ENCODE measurements at regions not wholly inside any gene's neighbourhood (a gene's known extent, or its start where the extent isn't known, plus 50 kb on each side); places are given as distances from the start of the nearest gene placed in this dataset.

DNA sequence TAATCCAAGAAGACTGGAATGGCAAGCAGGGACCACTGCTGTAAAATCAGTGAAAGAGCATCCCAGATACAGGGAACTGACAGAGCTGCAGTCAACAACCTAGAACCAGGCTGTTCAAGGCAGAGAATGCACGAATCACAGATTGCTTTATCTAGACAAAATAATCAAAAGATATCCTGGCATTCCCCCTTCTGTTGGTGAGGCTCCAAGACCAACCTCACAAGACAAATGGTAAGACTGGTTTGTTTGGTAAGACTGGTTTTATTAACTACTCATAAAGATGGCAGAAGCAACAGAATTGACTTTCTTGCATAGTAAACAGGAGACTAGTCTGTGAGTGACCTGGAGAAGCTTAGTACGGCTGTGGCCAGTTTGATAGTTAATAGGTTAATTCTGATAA lies 88.8 kb upstream of the AHI1 start:
- Histone ChIP-seq H3K4me3 (ENCODE audit: low read length) (no peak overlapping the region), H3K4me1 (ENCODE audit: low read length) (peaks cover 17% of the 10 kb centered on the region), H3K9ac (ENCODE audit: low read length) (peak overlapping the region; percentile 36), H4K20me1 (ENCODE audit: insufficient read depth, low read length) (no peaks in the 10 kb centered on the region), H3K79me2 (ENCODE audit: low read length) (no peaks in the 10 kb centered on the region), H3K4me2 (ENCODE audit: low read depth, low read length) (peak overlapping the region; percentile 59), H3F3A (ENCODE audit: insufficient read depth, low read length) (peaks cover 5% of the 10 kb centered on the region; the same call in 1 of the 2 replicates), H3K9me3 (replicated peaks; ENCODE audit: insufficient read depth, low read length) (no peaks in the 10 kb centered on the region), H3K9me2 (replicated peaks; ENCODE audit: insufficient read depth, low read length) (no peaks in the 10 kb centered on the region), H3K27me3 (replicated peaks; ENCODE audit: insufficient read depth, low read length) (no peaks in the 10 kb centered on the region), H3K36me3 (replicated peaks; ENCODE audit: insufficient read depth, low read length) (no peaks in the 10 kb centered on the region), H3K27ac (ENCODE audit: low read length) (peak overlapping the region; percentile 64), H2AFZ (ENCODE audit: low read length) (no peak overlapping the region; the same call in 1 of the 2 replicates)
- DNase-seq: no peak
- TF ChIP-seq, protein P1, sequence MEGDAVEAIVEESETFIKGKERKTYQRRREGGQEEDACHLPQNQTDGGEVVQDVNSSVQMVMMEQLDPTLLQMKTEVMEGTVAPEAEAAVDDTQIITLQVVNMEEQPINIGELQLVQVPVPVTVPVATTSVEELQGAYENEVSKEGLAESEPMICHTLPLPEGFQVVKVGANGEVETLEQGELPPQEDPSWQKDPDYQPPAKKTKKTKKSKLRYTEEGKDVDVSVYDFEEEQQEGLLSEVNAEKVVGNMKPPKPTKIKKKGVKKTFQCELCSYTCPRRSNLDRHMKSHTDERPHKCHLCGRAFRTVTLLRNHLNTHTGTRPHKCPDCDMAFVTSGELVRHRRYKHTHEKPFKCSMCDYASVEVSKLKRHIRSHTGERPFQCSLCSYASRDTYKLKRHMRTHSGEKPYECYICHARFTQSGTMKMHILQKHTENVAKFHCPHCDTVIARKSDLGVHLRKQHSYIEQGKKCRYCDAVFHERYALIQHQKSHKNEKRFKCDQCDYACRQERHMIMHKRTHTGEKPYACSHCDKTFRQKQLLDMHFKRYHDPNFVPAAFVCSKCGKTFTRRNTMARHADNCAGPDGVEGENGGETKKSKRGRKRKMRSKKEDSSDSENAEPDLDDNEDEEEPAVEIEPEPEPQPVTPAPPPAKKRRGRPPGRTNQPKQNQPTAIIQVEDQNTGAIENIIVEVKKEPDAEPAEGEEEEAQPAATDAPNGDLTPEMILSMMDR (IDR thresholded peaks at IDR 0.05; ENCODE audit: low read length): no peak
- TF ChIP-seq EZH2phosphoT487 (IDR thresholded peaks at IDR 0.05; ENCODE audit: low read length) (no peak), EZH2 (optimal IDR thresholded peaks at IDR 0.05; ENCODE audit: low read depth, low read length) (no peak)

DNA sequence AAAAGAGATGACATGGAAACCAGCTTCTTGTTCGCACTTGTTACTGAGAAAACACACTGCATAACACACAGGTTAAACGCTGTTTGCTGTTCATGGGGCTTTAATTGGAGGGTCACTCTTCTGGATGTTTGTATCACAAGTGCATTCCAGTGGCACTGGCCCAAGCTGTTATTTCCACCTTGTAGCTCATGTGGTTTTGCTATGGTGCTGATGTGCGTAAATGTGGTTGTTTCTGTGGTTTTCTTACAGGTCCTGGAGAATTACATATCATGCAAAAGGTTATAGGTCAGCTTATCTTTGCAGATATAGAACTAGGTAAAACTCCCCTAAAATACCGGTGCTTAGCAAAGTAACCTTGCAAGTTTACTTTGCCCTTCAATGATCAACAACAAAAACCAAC lies 89.3 kb upstream of the AHI1 start:
- no peaks in the 10 kb centered on the region for H3K9me3 ChIP-seq (replicated peaks; ENCODE audit: insufficient read depth, low read length)
- no peaks in the 10 kb centered on the region for H4K20me1 ChIP-seq (ENCODE audit: insufficient read depth, low read length)
- no peaks in the 10 kb centered on the region for H3K36me3 ChIP-seq (replicated peaks; ENCODE audit: insufficient read depth, low read length)
- H3K4me1 ChIP-seq (ENCODE audit: low read length): peaks cover 17% of the 10 kb centered on the region
- H3K79me2 ChIP-seq (ENCODE audit: low read length): no peaks in the 10 kb centered on the region
- peak overlapping the region; percentile 37 for H3K9ac ChIP-seq (ENCODE audit: low read length)
- no peak overlapping the region; the same call in 1 of the 2 replicates for H2AFZ ChIP-seq (ENCODE audit: low read length)
- DNase-seq: peak; percentile 94
- H3F3A ChIP-seq (ENCODE audit: insufficient read depth, low read length): peaks cover 5% of the 10 kb centered on the region; the same call in 1 of the 2 replicates
- no peak overlapping the region for H3K4me3 ChIP-seq (ENCODE audit: low read length)
- no peaks in the 10 kb centered on the region for H3K27me3 ChIP-seq (replicated peaks; ENCODE audit: insufficient read depth, low read length)
- H3K27ac ChIP-seq (ENCODE audit: low read length): peak overlapping the region; percentile 64
- peak overlapping the region; percentile 59 for H3K4me2 ChIP-seq (ENCODE audit: low read depth, low read length)
- no peaks in the 10 kb centered on the region for H3K9me2 ChIP-seq (replicated peaks; ENCODE audit: insufficient read depth, low read length)
- TF ChIP-seq, protein P1 (IDR thresholded peaks at IDR 0.05; ENCODE audit: low read length): no peak
- TF ChIP-seq EZH2 (optimal IDR thresholded peaks at IDR 0.05; ENCODE audit: low read depth, low read length) (no peak), EZH2phosphoT487 (IDR thresholded peaks at IDR 0.05; ENCODE audit: low read length) (no peak)

DNA sequence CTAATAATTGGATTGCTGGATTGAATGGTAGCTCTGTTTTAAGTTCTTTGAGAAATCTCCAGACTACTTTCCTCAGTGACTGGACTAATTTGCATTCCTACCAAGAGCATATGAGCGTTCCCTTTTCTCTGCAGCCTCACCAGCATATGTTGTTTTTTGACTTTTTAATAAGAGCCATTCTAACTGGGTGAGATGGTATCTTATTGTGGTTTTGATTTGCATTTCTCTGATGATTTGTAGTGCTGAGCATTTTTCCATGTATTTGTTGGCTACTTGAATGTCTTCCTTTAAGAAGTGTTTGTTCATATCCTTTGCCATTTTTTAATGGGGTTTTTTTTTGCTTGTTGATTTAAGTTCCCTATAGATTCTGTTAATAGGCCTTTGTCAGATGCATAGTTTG lies 94.7 kb upstream of the AHI1 start:
- H2AFZ ChIP-seq (ENCODE audit: low read length): no peak overlapping the region
- H3K27ac ChIP-seq (ENCODE audit: low read length): no peak overlapping the region
- H3K9me3 ChIP-seq (replicated peaks; ENCODE audit: insufficient read depth, low read length): no peaks in the 10 kb centered on the region; the same call in 1 of the 2 replicates
- H3K4me3 ChIP-seq (ENCODE audit: low read length): no peak overlapping the region
- H3K4me2 ChIP-seq (ENCODE audit: low read depth, low read length): no peak overlapping the region
- no peaks in the 10 kb centered on the region for H3K9me2 ChIP-seq (replicated peaks; ENCODE audit: insufficient read depth, low read length)
- no peaks in the 10 kb centered on the region for H4K20me1 ChIP-seq (ENCODE audit: insufficient read depth, low read length)
- no peaks in the 10 kb centered on the region for H3K27me3 ChIP-seq (replicated peaks; ENCODE audit: insufficient read depth, low read length)
- TF ChIP-seq EZH2 (optimal IDR thresholded peaks at IDR 0.05; ENCODE audit: low read depth, low read length) (no peak), EZH2phosphoT487 (IDR thresholded peaks at IDR 0.05; ENCODE audit: low read length) (no peak)
- TF ChIP-seq, protein P1 (IDR thresholded peaks at IDR 0.05; ENCODE audit: low read length): no peak
- H3K9ac ChIP-seq (ENCODE audit: low read length): no peak overlapping the region
- peaks cover 4% of the 10 kb centered on the region for H3K4me1 ChIP-seq (ENCODE audit: low read length)
- H3K79me2 ChIP-seq (ENCODE audit: low read length): no peaks in the 10 kb centered on the region
- no peak for DNase-seq
- no peaks in the 10 kb centered on the region for H3K36me3 ChIP-seq (replicated peaks; ENCODE audit: insufficient read depth, low read length)
- peaks cover 3% of the 10 kb centered on the region; the same call in 1 of the 2 replicates for H3F3A ChIP-seq (ENCODE audit: insufficient read depth, low read length)
